OCI-LY1 (cell line): ENCODE measurements at regions not wholly inside any gene's neighbourhood (a gene's known extent, or its start where the extent isn't known, plus 50 kb on each side); places are given as distances from the start of the nearest gene placed in this dataset.

ENCODE experiments used
- H2AFZ ChIP-seq: fragments of 200-600 bp; sonication (generic), shearing (Covaris generic); 2 replicates; pipeline ENCODE4 v1.6.0; 2014; ENCODE audit warnings: antibody characterized with exemption, mild to moderate bottlenecking, low read length
- H3F3A ChIP-seq: fragments of 200-600 bp; sonication (generic), shearing (Covaris generic); 2 replicates; pipeline ENCODE4 v1.6.0; 2014; ENCODE audit warnings: mild to moderate bottlenecking, antibody characterized with exemption, low read length, moderate library complexity; ENCODE audit not compliant: insufficient read depth
- H3K27ac ChIP-seq: fragments of 200-600 bp; sonication (generic); 2 replicates; pipeline ENCODE4 v1.5.1; 2014; ENCODE audit warnings: low read length, mixed run types, mild to moderate bottlenecking, low read depth; ENCODE audit not compliant: poor library complexity, severe bottlenecking
- H3K27me3 ChIP-seq: fragments of 200-600 bp; sonication (generic); 2 replicates; pipeline ENCODE4 v1.6.0; 2014; ENCODE audit warnings: antibody characterized with exemption, mild to moderate bottlenecking, low read length, moderate library complexity; ENCODE audit not compliant: insufficient read depth
- H3K36me3 ChIP-seq: fragments of 200-600 bp; sonication (generic); 2 replicates; pipeline ENCODE4 v1.6.1; 2014; ENCODE audit warnings: mild to moderate bottlenecking, antibody characterized with exemption, low read length, moderate library complexity, mixed read lengths; ENCODE audit not compliant: insufficient read depth
- H3K4me1 ChIP-seq: fragments of 200-600 bp; sonication (generic); 2 replicates; pipeline ENCODE4 v1.5.1; 2014; ENCODE audit warnings: mild to moderate bottlenecking, low read length, moderate library complexity; ENCODE audit not compliant: insufficient read depth, severe bottlenecking
- H3K4me2 ChIP-seq: fragments of 200-600 bp; sonication (generic), shearing (Covaris generic); 2 replicates; pipeline ENCODE4 v1.6.1; 2014; ENCODE audit warnings: low read length
- H3K4me3 ChIP-seq: fragments of 200-600 bp; sonication (generic); 2 replicates; pipeline ENCODE4 v1.5.1; 2014; ENCODE audit warnings: low read length, low read depth, mild to moderate bottlenecking, mixed read lengths; ENCODE audit not compliant: poor library complexity, severe bottlenecking
- H3K79me2 ChIP-seq: fragments of 200-600 bp; shearing (Covaris generic); 2 replicates; pipeline ENCODE4 v1.6.1; 2016; ENCODE audit warnings: mixed run types, low read length, mixed read lengths; ENCODE audit not compliant: insufficient read depth
- H3K9ac ChIP-seq: fragments of 200-600 bp; sonication (generic), shearing (Covaris generic); 2 replicates; pipeline ENCODE4 v1.6.1; 2014; ENCODE audit warnings: mild to moderate bottlenecking, low read length, mixed read lengths
- H3K9me2 ChIP-seq: fragments of 200-600 bp; sonication (generic), shearing (Covaris generic); 2 replicates; pipeline ENCODE4 v1.6.1; 2014; ENCODE audit warnings: low read depth, mild to moderate bottlenecking, low read length, mixed read lengths
- H3K9me3 ChIP-seq: fragments of 200-600 bp; shearing (Covaris generic); 2 replicates; pipeline ENCODE4 v1.6.1; 2014; ENCODE audit warnings: low read length, mixed read lengths
- H4K20me1 ChIP-seq: fragments of 200-600 bp; sonication (generic), shearing (Covaris generic); 2 replicates; pipeline ENCODE4 v1.6.0; 2016; ENCODE audit warnings: mild to moderate bottlenecking, low read length; ENCODE audit not compliant: insufficient read depth
- CTCF ChIP-seq: fragments of 200-600 bp; sonication (generic), shearing (Covaris generic); IDR thresholded peaks from 2 replicates; pipeline ENCODE4 v1.5.1; 2017; ENCODE audit warnings: mild to moderate bottlenecking, antibody characterized with exemption, low read length, moderate library complexity, mixed read lengths
- EZH2 ChIP-seq: fragments of 200-600 bp; sonication (generic), shearing (Covaris generic); IDR thresholded peaks from 2 replicates; pipeline ENCODE4 v1.8.0; 2017; ENCODE audit warnings: borderline replicate concordance, mixed run types, mild to moderate bottlenecking, antibody characterized with exemption, low read length, moderate library complexity, mixed read lengths

- Histone ChIP-seq H4K20me1 (no peaks in the 10 kb centered on the region), H2AFZ (no peak overlapping the region), H3K4me3 (no peak overlapping the region), H3K9me2 (no peaks in the 10 kb centered on the region), H3K79me2 (no peaks in the 10 kb centered on the region), H3K27ac (no peak overlapping the region), H3K4me1 (no peaks in the 10 kb centered on the region), H3K9me3 (no peaks in the 10 kb centered on the region), H3K4me2 (no peak overlapping the region), H3K27me3 (no peaks in the 10 kb centered on the region), H3K9ac (no peak overlapping the region), H3F3A (no peaks in the 10 kb centered on the region), H3K36me3 (no peaks in the 10 kb centered on the region)
- TF ChIP-seq CTCF (no peak), EZH2 (no peak)
Observed at GRCh38 chr5:156256642-156257041, 70.3 kb upstream of the SGCD start.

GRCh38 chr5:156258934-156259333, 68.0 kb upstream of the SGCD start:
- H3F3A ChIP-seq, result no peaks in the 10 kb centered on the region
- no peak overlapping the region for H3K4me3 ChIP-seq
- no peaks in the 10 kb centered on the region for H3K9me3 ChIP-seq
- TF ChIP-seq EZH2, result no peak
- TF ChIP-seq CTCF, result no peak
- no peak overlapping the region for H3K27ac ChIP-seq
- no peak overlapping the region for H2AFZ ChIP-seq
- no peaks in the 10 kb centered on the region for H3K9me2 ChIP-seq
- H3K79me2 ChIP-seq, result no peaks in the 10 kb centered on the region
- no peak overlapping the region for H3K4me2 ChIP-seq
- H4K20me1 ChIP-seq, result no peaks in the 10 kb centered on the region
- H3K27me3 ChIP-seq, result no peaks in the 10 kb centered on the region
- H3K36me3 ChIP-seq, result no peaks in the 10 kb centered on the region
- H3K4me1 ChIP-seq, result no peaks in the 10 kb centered on the region
- H3K9ac ChIP-seq, result no peak overlapping the region

GRCh38 chr5:156259618-156260017, 67.3 kb upstream of the SGCD start:
- H3F3A ChIP-seq, result no peaks in the 10 kb centered on the region
- H3K79me2 ChIP-seq, result no peaks in the 10 kb centered on the region
- no peaks in the 10 kb centered on the region for H3K27me3 ChIP-seq
- no peak overlapping the region for H3K9ac ChIP-seq
- H3K27ac ChIP-seq, result no peak overlapping the region
- H2AFZ ChIP-seq, result no peak overlapping the region
- H4K20me1 ChIP-seq, result no peaks in the 10 kb centered on the region
- no peaks in the 10 kb centered on the region for H3K4me1 ChIP-seq
- no peak overlapping the region for H3K4me2 ChIP-seq
- TF ChIP-seq CTCF (no peak), EZH2 (no peak)
- H3K9me3 ChIP-seq, result no peaks in the 10 kb centered on the region
- H3K36me3 ChIP-seq, result no peaks in the 10 kb centered on the region
- no peak overlapping the region for H3K4me3 ChIP-seq
- no peaks in the 10 kb centered on the region for H3K9me2 ChIP-seq
